ENCODE measurements at regions not wholly inside any gene's neighbourhood (a gene's known extent, or its start where the extent isn't known, plus 50 kb on each side); places are given as distances from the start of the nearest gene placed in this dataset.

- no peak for TF ChIP-seq ATF3 (IDR thresholded peaks at IDR 0.05; ENCODE audit: insufficient read depth, low read depth, low read length)
- no peak for TF ChIP-seq CTCF (IDR thresholded peaks at IDR 0.05; ENCODE audit: control extremely low read depth in 1 of 3, insufficient read depth in 1 of 3, low read depth in 1 of 3, low read length in 3 of 3)
- no peak for TF ChIP-seq CEBPB (IDR thresholded peaks at IDR 0.05; ENCODE audit: low read depth, low read length)
- TF ChIP-seq, protein P1, sequence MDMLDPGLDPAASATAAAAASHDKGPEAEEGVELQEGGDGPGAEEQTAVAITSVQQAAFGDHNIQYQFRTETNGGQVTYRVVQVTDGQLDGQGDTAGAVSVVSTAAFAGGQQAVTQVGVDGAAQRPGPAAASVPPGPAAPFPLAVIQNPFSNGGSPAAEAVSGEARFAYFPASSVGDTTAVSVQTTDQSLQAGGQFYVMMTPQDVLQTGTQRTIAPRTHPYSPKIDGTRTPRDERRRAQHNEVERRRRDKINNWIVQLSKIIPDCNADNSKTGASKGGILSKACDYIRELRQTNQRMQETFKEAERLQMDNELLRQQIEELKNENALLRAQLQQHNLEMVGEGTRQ (IDR thresholded peaks at IDR 0.05; ENCODE audit: low read length), result no peak
- no peak for TF ChIP-seq POLR2A (IDR thresholded peaks at IDR 0.05; ENCODE audit: control extremely low read depth in 1 of 2, low read depth in 2 of 2, low read length in 2 of 2)
- no peak for TF ChIP-seq EZH2 (IDR thresholded peaks at IDR 0.05; ENCODE audit: low read depth, low read length, severe bottlenecking)
- no peak for TF ChIP-seq RXRA (IDR thresholded peaks at IDR 0.05; ENCODE audit: insufficient read depth, low read depth, low read length)
Observed at GRCh38 chr2:2649109-2650072, 318.3 kb upstream of the MYT1L start.

Measured in H1 (cell line).